ENCODE measurements at regions not wholly inside any gene's neighbourhood (a gene's known extent, or its start where the extent isn't known, plus 50 kb on each side); places are given as distances from the start of the nearest gene placed in this dataset.

DNA sequence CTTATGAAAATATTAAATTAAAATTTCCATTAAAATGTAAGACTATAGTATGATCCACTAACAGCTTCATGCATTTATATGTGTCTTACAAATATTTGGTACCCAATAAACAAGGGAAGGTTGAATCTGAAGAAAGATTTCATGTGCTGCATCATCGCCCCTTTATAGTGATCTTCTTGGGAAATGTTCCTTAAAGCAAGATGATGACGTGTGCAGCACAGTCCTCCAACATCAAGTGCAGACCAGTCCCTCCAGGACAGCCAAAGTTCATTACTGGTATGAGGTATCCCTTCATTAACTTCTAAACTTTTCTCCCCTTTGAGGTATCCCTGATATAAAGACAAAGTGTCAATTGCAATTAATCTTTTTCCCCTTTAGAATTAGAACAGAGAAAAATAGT lies 567.0 kb downstream of the METTL15 start:
- DNase-seq: no peak
- Mint-ChIP-seq H3K27ac (no peak overlapping the region), H3K4me3 (no peak overlapping the region), H3K36me3 (ENCODE audit: low read depth) (no peaks in the 10 kb centered on the region), H3K4me1 (ENCODE audit: low read depth) (no peaks in the 10 kb centered on the region), H3K9me3 (no peaks in the 10 kb centered on the region), H3K27me3 (no peaks in the 10 kb centered on the region)
- intact Hi-C loops (cut with micrococcal nuclease): no loop called here
- POLR2A ChIA-PET: no interaction called here
- CTCF ChIA-PET: interaction anchor here (1.0 kb wide), 1 partner anchor 976 kb away, joined by 3 read pairs; no protein-coding TSS in a partner anchor
- TF ChIP-seq, protein P1, sequence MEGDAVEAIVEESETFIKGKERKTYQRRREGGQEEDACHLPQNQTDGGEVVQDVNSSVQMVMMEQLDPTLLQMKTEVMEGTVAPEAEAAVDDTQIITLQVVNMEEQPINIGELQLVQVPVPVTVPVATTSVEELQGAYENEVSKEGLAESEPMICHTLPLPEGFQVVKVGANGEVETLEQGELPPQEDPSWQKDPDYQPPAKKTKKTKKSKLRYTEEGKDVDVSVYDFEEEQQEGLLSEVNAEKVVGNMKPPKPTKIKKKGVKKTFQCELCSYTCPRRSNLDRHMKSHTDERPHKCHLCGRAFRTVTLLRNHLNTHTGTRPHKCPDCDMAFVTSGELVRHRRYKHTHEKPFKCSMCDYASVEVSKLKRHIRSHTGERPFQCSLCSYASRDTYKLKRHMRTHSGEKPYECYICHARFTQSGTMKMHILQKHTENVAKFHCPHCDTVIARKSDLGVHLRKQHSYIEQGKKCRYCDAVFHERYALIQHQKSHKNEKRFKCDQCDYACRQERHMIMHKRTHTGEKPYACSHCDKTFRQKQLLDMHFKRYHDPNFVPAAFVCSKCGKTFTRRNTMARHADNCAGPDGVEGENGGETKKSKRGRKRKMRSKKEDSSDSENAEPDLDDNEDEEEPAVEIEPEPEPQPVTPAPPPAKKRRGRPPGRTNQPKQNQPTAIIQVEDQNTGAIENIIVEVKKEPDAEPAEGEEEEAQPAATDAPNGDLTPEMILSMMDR (IDR thresholded peaks at IDR 0.05): no peak
- ATAC-seq: no peak

DNA sequence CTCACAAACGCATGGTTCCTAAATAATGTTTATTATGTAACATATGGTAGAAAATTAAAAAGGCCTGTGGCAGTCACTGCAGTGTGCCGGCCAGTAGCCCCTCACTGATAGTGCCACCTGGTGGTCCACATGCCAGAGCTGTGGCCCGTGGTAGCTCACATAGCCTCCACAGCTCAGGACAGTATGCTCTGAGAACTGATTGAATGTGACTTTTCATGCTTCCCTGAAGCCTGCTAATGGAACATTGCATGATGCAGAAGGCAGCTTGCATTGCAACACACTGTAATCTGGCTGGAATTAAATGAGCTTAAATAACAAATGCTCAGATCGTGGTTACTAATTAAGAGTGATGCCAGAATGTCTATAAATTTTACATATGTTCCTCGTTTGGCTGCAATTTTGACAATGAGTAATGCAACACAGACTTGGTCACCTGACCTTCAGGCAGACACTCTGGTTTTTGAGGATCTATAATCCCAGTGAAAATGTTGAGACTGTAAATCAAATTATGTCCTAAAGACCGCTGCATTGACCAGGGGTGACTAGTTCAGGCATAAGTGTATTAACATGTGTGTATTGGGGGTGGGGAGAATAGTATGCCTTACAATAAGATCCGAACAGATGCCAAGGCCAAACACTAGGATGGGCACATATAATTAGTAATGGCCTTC lies 566.4 kb downstream of the METTL15 start:
- DNase-seq (peak; percentile 1), ATAC-seq (no peak)
- TF ChIP-seq, protein P1 (IDR thresholded peaks at IDR 0.05): peak; percentile 6
- Mint-ChIP-seq H3K9me3 (no peaks in the 10 kb centered on the region), H3K27ac (no peak overlapping the region), H3K4me3 (no peak overlapping the region), H3K4me1 (ENCODE audit: low read depth) (no peaks in the 10 kb centered on the region), H3K36me3 (ENCODE audit: low read depth) (no peaks in the 10 kb centered on the region), H3K27me3 (no peaks in the 10 kb centered on the region)
- POLR2A ChIA-PET: no interaction called here
- intact Hi-C loops (cut with micrococcal nuclease): no loop called here
- CTCF ChIA-PET: interaction anchor here (1.0 to 1.2 kb wide), 2 partner anchors 841 to 976 kb away, joined by 3 read pairs; no protein-coding TSS in a partner anchor

DNA sequence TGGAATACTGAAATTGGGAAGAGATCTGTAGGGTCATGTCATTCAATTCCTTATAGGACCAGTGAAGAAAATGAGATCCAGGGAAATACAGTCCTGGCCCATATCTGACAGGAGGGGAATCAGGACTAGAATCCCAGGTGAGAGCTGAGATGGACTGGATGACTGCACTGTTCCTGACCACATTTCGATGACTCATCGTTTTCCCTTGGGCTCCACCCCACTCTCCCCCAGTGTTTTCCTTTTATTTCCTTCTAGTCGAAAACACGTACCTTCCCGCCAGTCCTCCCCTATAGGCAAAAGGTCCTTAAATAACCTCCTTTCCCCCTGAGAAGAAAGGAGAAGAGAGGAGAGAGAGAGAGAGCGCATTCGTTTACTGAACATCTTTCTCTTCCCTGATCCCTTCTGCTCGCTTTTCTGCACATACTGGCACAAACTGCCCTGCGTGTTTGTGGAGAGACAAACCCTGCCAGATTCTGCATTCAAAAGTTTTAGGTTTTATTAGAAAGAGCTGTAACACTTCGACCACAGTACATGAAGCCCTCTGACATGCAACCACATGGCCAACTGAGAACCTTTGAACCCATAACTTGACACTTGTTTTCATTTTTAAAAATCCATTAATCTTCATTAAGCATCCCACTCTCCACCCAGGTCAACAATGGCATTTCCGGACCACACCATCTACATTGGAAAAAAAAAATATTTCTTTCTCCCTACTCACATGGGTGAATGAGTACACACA lies 565.7 kb downstream of the METTL15 start:
- Mint-ChIP-seq H3K27me3 (no peaks in the 10 kb centered on the region), H3K4me1 (ENCODE audit: low read depth) (no peaks in the 10 kb centered on the region), H3K27ac (no peak overlapping the region), H3K9me3 (no peaks in the 10 kb centered on the region), H3K4me3 (no peak overlapping the region), H3K36me3 (ENCODE audit: low read depth) (no peaks in the 10 kb centered on the region)
- TF ChIP-seq, protein P1 (IDR thresholded peaks at IDR 0.05): peak; percentile 12
- DNase-seq: no peak
- no peak for ATAC-seq
- intact Hi-C loops (cut with micrococcal nuclease): no loop called here
- CTCF ChIA-PET: interaction anchor here (1.0 to 1.2 kb wide), 2 partner anchors 840 to 975 kb away, joined by 3 read pairs; no protein-coding TSS in a partner anchor
- POLR2A ChIA-PET: no interaction called here

DNA sequence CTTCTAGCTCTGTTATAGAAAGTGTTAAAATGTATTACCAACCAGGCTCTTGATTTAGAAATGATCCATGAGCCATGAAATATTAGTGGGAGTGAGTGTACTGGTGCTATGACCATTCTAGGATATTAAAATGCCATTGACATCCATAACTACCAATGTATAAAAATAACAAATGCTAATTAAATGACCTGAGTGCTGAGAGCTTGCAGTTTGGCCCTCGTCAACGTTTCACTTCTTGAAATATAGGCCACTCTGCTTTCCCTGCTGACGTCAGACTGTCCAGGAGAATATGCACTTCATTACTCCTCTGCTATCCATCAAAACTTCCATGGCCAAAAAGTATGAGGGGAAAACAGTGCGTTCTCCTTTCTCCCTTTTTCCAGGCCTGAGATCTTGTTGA lies 563.1 kb downstream of the METTL15 start:
- DNase-seq (no peak), ATAC-seq (no peak)
- intact Hi-C loops (cut with micrococcal nuclease): no loop called here

More for the DNA sequence above, 563.1 kb downstream of the METTL15 start:
- H3K36me3 Mint-ChIP-seq (ENCODE audit: low read depth): no peaks in the 10 kb centered on the region
- no peaks in the 10 kb centered on the region for H3K9me3 Mint-ChIP-seq
- ChIA-PET POLR2A (no interaction called here), CTCF (no interaction called here)
- no peaks in the 10 kb centered on the region for H3K4me1 Mint-ChIP-seq (ENCODE audit: low read depth)
- no peak overlapping the region for H3K27ac Mint-ChIP-seq
- no peak overlapping the region for H3K4me3 Mint-ChIP-seq
- TF ChIP-seq, protein P1 (IDR thresholded peaks at IDR 0.05): no peak
- no peaks in the 10 kb centered on the region for H3K27me3 Mint-ChIP-seq

Data from activated CD8-positive, alpha-beta T cell treated with anti-CD3 and anti-CD28 coated beads for 36 hours (primary cell).